Natural killer cell (primary cell): ENCODE measurements at regions not wholly inside any gene's neighbourhood (a gene's known extent, or its start where the extent isn't known, plus 50 kb on each side); places are given as distances from the start of the nearest gene placed in this dataset.

Experiments used
- ATAC-seq, 3 donors: fragments of 150-1000 bp in 2 of 3; fragments of 200-7000 bp in 1 of 3; cut with Tn5 transposase; 1 replicate in 1 of 3; 2 replicates in 2 of 3; pipeline ENCODE4 v1.10.0; 2021; ENCODE audit warnings: mild to moderate bottlenecking in 2 of 3, moderate library complexity in 2 of 3
- DNase-seq, 2 donors: peaks; one replicate each; pipeline versions ENCODE4 v3.0.0 to v3.0.0-alpha.2; 2013 to 2021; ENCODE audit warnings: mixed read lengths in 1 of 2
- H3K27ac ChIP-seq: one replicate; pipeline ENCODE4 v1.5.1; 2013; ENCODE audit warnings: mild to moderate bottlenecking, low read length
- H3K27me3 ChIP-seq: one replicate; pipeline ENCODE4 v1.6.1; 2013; ENCODE audit warnings: low read length; ENCODE audit not compliant: control insufficient read depth, insufficient read depth
- H3K36me3 ChIP-seq: one replicate; pipeline ENCODE4 v1.6.1; 2013; ENCODE audit warnings: low read length; ENCODE audit not compliant: control insufficient read depth, insufficient read depth
- H3K4me1 ChIP-seq: one replicate; pipeline ENCODE4 v1.6.1; 2013; ENCODE audit warnings: low read length; ENCODE audit not compliant: control insufficient read depth, insufficient read depth
- H3K4me3 ChIP-seq: one replicate; pipeline ENCODE4 v1.5.1; 2013; ENCODE audit warnings: low read length
- H3K9me3 ChIP-seq: one replicate; pipeline ENCODE4 v1.6.1; 2013; ENCODE audit warnings: low read length; ENCODE audit not compliant: control insufficient read depth, insufficient read depth
- H3K27ac Mint-ChIP-seq, 2 donors: one replicate each; pipeline ENCODE4 v1.8.0; 2022; ENCODE audit warnings: mild to moderate bottlenecking in 2 of 2, mixed read lengths in 2 of 2, moderate library complexity in 1 of 2
- H3K27me3 Mint-ChIP-seq, 2 donors: one replicate each; pipeline ENCODE4 v1.8.0; 2022; ENCODE audit warnings: low read depth in 2 of 2, mixed read lengths in 2 of 2
- H3K36me3 Mint-ChIP-seq: one replicate; pipeline ENCODE4 v1.8.0; 2022; ENCODE audit warnings: mixed read lengths
- H3K4me1 Mint-ChIP-seq, 2 donors: one replicate each; pipeline ENCODE4 v1.8.0; 2022; ENCODE audit warnings: mixed read lengths in 2 of 2
- H3K4me3 Mint-ChIP-seq: one replicate; pipeline ENCODE4 v1.8.0; 2022; ENCODE audit warnings: mild to moderate bottlenecking, moderate library complexity, mixed read lengths
- H3K9me3 Mint-ChIP-seq, 2 donors: one replicate each; pipeline ENCODE4 v1.8.0; 2022; ENCODE audit warnings: mixed read lengths in 2 of 2
- CTCF ChIP-seq: fragments of 200-600 bp; IDR thresholded peaks from one replicate; pipeline ENCODE4 v1.8.0; 2022; ENCODE audit warnings: antibody characterized with exemption
- WGBS: methylation state at CpG from one replicate; pipeline ENCODE4 v1.1.7; 2013; ENCODE audit warnings: missing lambda C conversion rate; ENCODE audit not compliant: insufficient coverage; 5-methylcytosine and 5-hydroxymethylcytosine counted together
- intact Hi-C: fragments of 100-400 bp; cut with micrococcal nuclease; formaldehyde crosslinking; loops from one replicate; pipeline ENCODE4 v1.14.2; 2022

GRCh38 chr16:5582529-5582928 lies 484.9 kb upstream of the EEF2KMT start:
- ATAC-seq (no peak), DNase-seq (no peak)
- Histone ChIP-seq H3K9me3 (no peaks in the 10 kb centered on the region), H3K4me3 (no peak overlapping the region), H3K27me3 (no peaks in the 10 kb centered on the region), H3K4me1 (no peaks in the 10 kb centered on the region), H3K27ac (no peak overlapping the region), H3K36me3 (no peaks in the 10 kb centered on the region)
- Mint-ChIP-seq H3K4me1 (no peaks in the 10 kb centered on the region), H3K27me3 (no peaks in the 10 kb centered on the region), H3K4me3 (no peak overlapping the region), H3K9me3 (no peaks in the 10 kb centered on the region), H3K27ac (no peak overlapping the region), H3K36me3 (no peaks in the 10 kb centered on the region)
- 71% methylated on average over 6 of the region's 7 CpGs for WGBS
- no peak for TF ChIP-seq CTCF
- intact Hi-C loops, result no loop called here

GRCh38 chr16:5581908-5582307 lies 484.3 kb upstream of the EEF2KMT start:
- no peak for ATAC-seq
- no peak overlapping the region for H3K4me3 ChIP-seq
- H3K9me3 ChIP-seq, result no peaks in the 10 kb centered on the region
- Mint-ChIP-seq H3K4me1 (no peaks in the 10 kb centered on the region), H3K27ac (no peak overlapping the region), H3K27me3 (no peaks in the 10 kb centered on the region), H3K9me3 (no peaks in the 10 kb centered on the region), H3K36me3 (no peaks in the 10 kb centered on the region), H3K4me3 (no peak overlapping the region)
- no peak for TF ChIP-seq CTCF
- intact Hi-C loops, result no loop called here
- no peak overlapping the region for H3K27ac ChIP-seq
- DNase-seq, result no peak
- H3K36me3 ChIP-seq, result no peaks in the 10 kb centered on the region
- no peaks in the 10 kb centered on the region for H3K27me3 ChIP-seq
- no peaks in the 10 kb centered on the region for H3K4me1 ChIP-seq
- 42% methylated on average over 7 of the region's 7 CpGs for WGBS

GRCh38 chr16:5581428-5581827 lies 483.8 kb upstream of the EEF2KMT start:
- H3K36me3 ChIP-seq, result no peaks in the 10 kb centered on the region
- 56% methylated on average over 1 of the region's 2 CpGs for WGBS
- no peak for TF ChIP-seq CTCF
- DNase-seq, result no peak
- Mint-ChIP-seq H3K9me3 (no peaks in the 10 kb centered on the region), H3K36me3 (no peaks in the 10 kb centered on the region), H3K4me3 (no peak overlapping the region), H3K27ac (no peak overlapping the region), H3K4me1 (no peaks in the 10 kb centered on the region), H3K27me3 (no peaks in the 10 kb centered on the region)
- H3K27me3 ChIP-seq, result no peaks in the 10 kb centered on the region
- H3K9me3 ChIP-seq, result no peaks in the 10 kb centered on the region
- intact Hi-C loops, result no loop called here
- no peaks in the 10 kb centered on the region for H3K4me1 ChIP-seq
- H3K4me3 ChIP-seq, result no peak overlapping the region
- no peak for ATAC-seq
- H3K27ac ChIP-seq, result no peak overlapping the region

- no peaks in the 10 kb centered on the region for H3K27me3 Mint-ChIP-seq
- Histone ChIP-seq H3K36me3 (no peaks in the 10 kb centered on the region), H3K9me3 (no peaks in the 10 kb centered on the region), H3K27me3 (no peaks in the 10 kb centered on the region), H3K4me3 (no peak overlapping the region), H3K4me1 (no peaks in the 10 kb centered on the region), H3K27ac (no peak overlapping the region)
- intact Hi-C loops, result no loop called here
- no peaks in the 10 kb centered on the region for H3K9me3 Mint-ChIP-seq
- 82% methylated on average over 6 of the region's 6 CpGs for WGBS
- H3K4me1 Mint-ChIP-seq, result no peaks in the 10 kb centered on the region
- no peak overlapping the region for H3K27ac Mint-ChIP-seq
- DNase-seq (no peak), ATAC-seq (no peak)
- no peak overlapping the region for H3K4me3 Mint-ChIP-seq
- no peaks in the 10 kb centered on the region for H3K36me3 Mint-ChIP-seq
- no peak for TF ChIP-seq CTCF
Measured at GRCh38 chr16:5580772-5581171, 483.2 kb upstream of the EEF2KMT start.
